Panc1 (cell line): ENCODE measurements at regions not wholly inside any gene's neighbourhood (a gene's known extent, or its start where the extent isn't known, plus 50 kb on each side); places are given as distances from the start of the nearest gene placed in this dataset.

ENCODE experiments used
- POLR2AphosphoS5 ChIP-seq: IDR thresholded peaks from 2 replicates; pipeline ENCODE4 v1.6.1; 2012; ENCODE audit warnings: mild to moderate bottlenecking, low read depth, low read length, moderate library complexity
- REST ChIP-seq, 2 experiments: IDR thresholded peaks; 2 replicates each; pipeline ENCODE4 v1.6.1; 2011 to 2012; ENCODE audit warnings: low read depth in 2 of 2, control low read depth in 1 of 2, low read length in 1 of 2, mild to moderate bottlenecking in 1 of 2, moderate library complexity in 1 of 2; ENCODE audit not compliant: insufficient read depth in 1 of 2
- SIN3A ChIP-seq: IDR thresholded peaks from 2 replicates; pipeline ENCODE4 v1.6.1; 2012; ENCODE audit warnings: low read depth, mild to moderate bottlenecking, low read length, moderate library complexity, borderline replicate concordance; ENCODE audit not compliant: insufficient read depth
- TCF7L2 ChIP-seq: IDR thresholded peaks from 2 replicates; pipeline ENCODE4 v1.6.1; 2011; ENCODE audit warnings: mild to moderate bottlenecking, low read depth, low read length, inconsistent platforms
- TF ChIP-seq, protein P1 (sequence below): fragments of 450-650 bp; IDR thresholded peaks from 2 replicates; pipeline ENCODE4 v1.5.1; 2017; ENCODE audit warnings: mild to moderate bottlenecking

GRCh38 chr9:86997156-86997555 lies 49.9 kb upstream of the GAS1 start:
- TF ChIP-seq, protein P1, sequence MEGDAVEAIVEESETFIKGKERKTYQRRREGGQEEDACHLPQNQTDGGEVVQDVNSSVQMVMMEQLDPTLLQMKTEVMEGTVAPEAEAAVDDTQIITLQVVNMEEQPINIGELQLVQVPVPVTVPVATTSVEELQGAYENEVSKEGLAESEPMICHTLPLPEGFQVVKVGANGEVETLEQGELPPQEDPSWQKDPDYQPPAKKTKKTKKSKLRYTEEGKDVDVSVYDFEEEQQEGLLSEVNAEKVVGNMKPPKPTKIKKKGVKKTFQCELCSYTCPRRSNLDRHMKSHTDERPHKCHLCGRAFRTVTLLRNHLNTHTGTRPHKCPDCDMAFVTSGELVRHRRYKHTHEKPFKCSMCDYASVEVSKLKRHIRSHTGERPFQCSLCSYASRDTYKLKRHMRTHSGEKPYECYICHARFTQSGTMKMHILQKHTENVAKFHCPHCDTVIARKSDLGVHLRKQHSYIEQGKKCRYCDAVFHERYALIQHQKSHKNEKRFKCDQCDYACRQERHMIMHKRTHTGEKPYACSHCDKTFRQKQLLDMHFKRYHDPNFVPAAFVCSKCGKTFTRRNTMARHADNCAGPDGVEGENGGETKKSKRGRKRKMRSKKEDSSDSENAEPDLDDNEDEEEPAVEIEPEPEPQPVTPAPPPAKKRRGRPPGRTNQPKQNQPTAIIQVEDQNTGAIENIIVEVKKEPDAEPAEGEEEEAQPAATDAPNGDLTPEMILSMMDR = no peak
- TF ChIP-seq REST (IDR thresholded peaks at IDR 0.05; ENCODE audit: insufficient read depth in 1 of 2, low read depth in 2 of 2, low read length in 1 of 2) = no peak
- no peak for TF ChIP-seq POLR2AphosphoS5
- TF ChIP-seq TCF7L2 = no peak
- TF ChIP-seq SIN3A = no peak
